ENCODE measurements at regions not wholly inside any gene's neighbourhood (a gene's known extent, or its start where the extent isn't known, plus 50 kb on each side); places are given as distances from the start of the nearest gene placed in this dataset.

- TF ChIP-seq POLR2AphosphoS5 (IDR thresholded peaks at IDR 0.05) (no peak), POLR2A (IDR thresholded peaks at IDR 0.05) (no peak), CTCF (IDR thresholded peaks at IDR 0.05) (no peak)
These were observed 54.7 kb upstream of the TPRG1 start for GRCh38 chr3:189117087-189117486.

All from breast epithelium (tissue), 3 donors.